ENCODE measurements at regions not wholly inside any gene's neighbourhood (a gene's known extent, or its start where the extent isn't known, plus 50 kb on each side); places are given as distances from the start of the nearest gene placed in this dataset.

DNA sequence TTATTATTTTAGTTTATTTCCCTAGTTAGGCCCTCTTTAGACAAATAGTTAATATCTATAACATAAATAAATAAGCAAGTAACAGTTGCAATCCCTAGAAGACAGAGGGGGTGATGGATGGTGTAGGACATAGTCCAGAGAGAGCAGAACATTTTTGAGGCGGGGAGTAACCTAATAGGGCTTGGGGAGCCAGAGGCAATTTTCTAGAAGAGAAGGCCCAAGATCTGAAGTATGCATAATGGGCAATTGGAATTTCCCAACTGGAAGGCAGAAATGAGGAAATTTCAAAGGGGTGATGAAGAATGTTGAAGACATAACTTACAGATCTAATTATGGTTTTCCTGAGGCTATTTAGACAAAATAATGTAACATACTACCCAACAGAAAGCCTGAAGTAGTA is 525.7 kb downstream of the TUSC7 start:
- TF ChIP-seq POLR2A (IDR thresholded peaks at IDR 0.05; ENCODE audit: low read length) = no peak
- TF ChIP-seq GATA1 (IDR thresholded peaks at IDR 0.05; ENCODE audit: low read depth, low read length) = no peak
